Peyer's patch (tissue), 4 donors: ENCODE measurements at regions not wholly inside any gene's neighbourhood (a gene's known extent, or its start where the extent isn't known, plus 50 kb on each side); places are given as distances from the start of the nearest gene placed in this dataset.

Experiments used
- DNase-seq, 3 donors: peaks; one replicate each; pipeline ENCODE4 v3.0.0-alpha.2; 2017 to 2019
- H3K27ac ChIP-seq, 4 donors: fragments of 200-600 bp; sonication (generic); one replicate each; pipeline ENCODE4 v1.5.1; 2016 to 2019
- H3K27me3 ChIP-seq, 2 donors: fragments of 200-600 bp; sonication (generic); one replicate each; pipeline ENCODE4 v1.5.1; 2019
- H3K36me3 ChIP-seq, 3 donors: fragments of 200-600 bp; sonication (generic); one replicate each; pipeline ENCODE4 v1.5.1; 2016 to 2019
- H3K4me1 ChIP-seq, 4 donors: fragments of 200-600 bp; sonication (generic); one replicate each; pipeline ENCODE4 v1.5.1; 2016 to 2019
- H3K4me3 ChIP-seq, 4 donors: fragments of 200-600 bp; sonication (generic); 1 replicate in 3 of 4; 2 replicates in 1 of 4; pipeline ENCODE4 v1.5.1; 2016 to 2019; ENCODE audit warnings: mild to moderate bottlenecking in 1 of 4
- H3K9me3 ChIP-seq, 4 donors: fragments of 200-600 bp; sonication (generic); one replicate each; pipeline ENCODE4 v1.5.1; 2016 to 2019; ENCODE audit warnings: mild to moderate bottlenecking in 1 of 4
- CTCF ChIP-seq, 6 experiments: fragments of 450-650 bp in 4 of 6; fragments of 200-600 bp in 2 of 6; sonication (generic) in 1 of 6; IDR thresholded peaks; one replicate each; pipeline ENCODE4 v1.5.1; 2017 to 2019; ENCODE audit warnings: antibody characterized with exemption in 6 of 6, mild to moderate bottlenecking in 3 of 6, moderate library complexity in 1 of 6
- POLR2A ChIP-seq, 2 donors: fragments of 450-650 bp; IDR thresholded peaks; one replicate each; pipeline ENCODE4 v1.5.1; 2017; ENCODE audit warnings: antibody characterized with exemption in 2 of 2, mild to moderate bottlenecking in 2 of 2, moderate library complexity in 2 of 2

- no peaks in the 10 kb centered on the region for H3K4me1 ChIP-seq
- H3K4me3 ChIP-seq, result no peak overlapping the region
- no peaks in the 10 kb centered on the region for H3K27me3 ChIP-seq
- no peaks in the 10 kb centered on the region for H3K9me3 ChIP-seq
- DNase-seq, result no peak
- no peak for TF ChIP-seq CTCF (IDR thresholded peaks at IDR 0.05)
- TF ChIP-seq POLR2A (IDR thresholded peaks at IDR 0.05), result no peak
- no peak overlapping the region for H3K27ac ChIP-seq
- no peaks in the 10 kb centered on the region for H3K36me3 ChIP-seq
Measured at GRCh38 chr5:33309536-33310345, 131.0 kb upstream of the TARS1 start.

- no peak for DNase-seq
- Histone ChIP-seq H3K4me3 (no peak overlapping the region), H3K4me1 (no peaks in the 10 kb centered on the region), H3K36me3 (no peaks in the 10 kb centered on the region), H3K9me3 (no peaks in the 10 kb centered on the region), H3K27ac (no peak overlapping the region), H3K27me3 (no peaks in the 10 kb centered on the region)
- no peak for TF ChIP-seq CTCF (IDR thresholded peaks at IDR 0.05)
- TF ChIP-seq POLR2A (IDR thresholded peaks at IDR 0.05), result no peak
Measured at GRCh38 chr5:33310451-33310850, 130.3 kb upstream of the TARS1 start.

GRCh38 chr5:33311893-33312292 lies 128.9 kb upstream of the TARS1 start:
- Histone ChIP-seq H3K27ac (no peak overlapping the region), H3K36me3 (no peaks in the 10 kb centered on the region), H3K4me1 (no peaks in the 10 kb centered on the region), H3K9me3 (no peaks in the 10 kb centered on the region), H3K27me3 (no peaks in the 10 kb centered on the region), H3K4me3 (no peak overlapping the region)
- DNase-seq, result no peak
- TF ChIP-seq CTCF (IDR thresholded peaks at IDR 0.05) (no peak), POLR2A (IDR thresholded peaks at IDR 0.05) (no peak)

GRCh38 chr5:33312571-33313549 lies 127.9 kb upstream of the TARS1 start:
- peak in 1 of 3 donors; percentile 65 for DNase-seq
- H3K27me3 ChIP-seq, result no peaks in the 10 kb centered on the region
- no peak overlapping the region for H3K4me3 ChIP-seq
- H3K36me3 ChIP-seq, result no peaks in the 10 kb centered on the region
- H3K4me1 ChIP-seq, result no peaks in the 10 kb centered on the region
- no peak for TF ChIP-seq POLR2A (IDR thresholded peaks at IDR 0.05)
- no peak for TF ChIP-seq CTCF (IDR thresholded peaks at IDR 0.05)
- no peak overlapping the region for H3K27ac ChIP-seq
- H3K9me3 ChIP-seq, result no peaks in the 10 kb centered on the region

GRCh38 chr5:33315189-33315588 lies 125.6 kb upstream of the TARS1 start:
- Histone ChIP-seq H3K36me3 (no peaks in the 10 kb centered on the region), H3K9me3 (no peaks in the 10 kb centered on the region), H3K27ac (no peak overlapping the region), H3K4me3 (no peak overlapping the region), H3K27me3 (no peaks in the 10 kb centered on the region), H3K4me1 (peaks cover 0 to 4% (median 0%) of the 10 kb centered on the region in 4 donors)
- DNase-seq, result no peak
- TF ChIP-seq CTCF (IDR thresholded peaks at IDR 0.05) (no peak), POLR2A (IDR thresholded peaks at IDR 0.05) (no peak)
